ENCODE measurements at regions not wholly inside any gene's neighbourhood (a gene's known extent, or its start where the extent isn't known, plus 50 kb on each side); places are given as distances from the start of the nearest gene placed in this dataset.

GRCh38 chr7:79862447-79863210 lies 272.0 kb upstream of the GNAI1 start:
- DNase-seq: no peak

GRCh38 chr7:79855172-79855571 lies 279.5 kb upstream of the GNAI1 start:
- no peak for DNase-seq

- no peak for DNase-seq
Observed at GRCh38 chr7:79854621-79855020, 280.0 kb upstream of the GNAI1 start.

- no peak for DNase-seq
Observed at GRCh38 chr7:79837915-79838314, 296.7 kb upstream of the GNAI1 start.

GRCh38 chr7:79833616-79834015 lies 301.0 kb upstream of the GNAI1 start:
- DNase-seq: no peak

GRCh38 chr7:79828866-79829265 lies 305.8 kb upstream of the GNAI1 start:
- DNase-seq: no peak

- DNase-seq: no peak
Observed at GRCh38 chr7:79823246-79823951, 311.2 kb upstream of the GNAI1 start.

- peak; percentile 24 for DNase-seq
Observed at GRCh38 chr7:79822620-79823240, 311.9 kb upstream of the GNAI1 start.

- DNase-seq: peak; percentile 85
Observed at GRCh38 chr7:79820387-79820786, 314.2 kb upstream of the GNAI1 start.

GRCh38 chr7:79810916-79811315 lies 323.7 kb upstream of the GNAI1 start:
- DNase-seq: no peak

- DNase-seq: no peak
Observed at GRCh38 chr7:79806161-79806734, 328.4 kb upstream of the GNAI1 start.

- no peak for DNase-seq
Observed at GRCh38 chr7:79790656-79791262, 337.3 kb upstream of the MAGI2 start.

GRCh38 chr7:79789584-79790345 lies 336.3 kb upstream of the MAGI2 start:
- DNase-seq: peak; percentile 51

- no peak for DNase-seq
Observed at GRCh38 chr7:79787623-79788022, 334.2 kb upstream of the MAGI2 start.

- no peak for DNase-seq
Observed at GRCh38 chr7:79787096-79787495, 333.6 kb upstream of the MAGI2 start.

- no peak for DNase-seq
Observed at GRCh38 chr7:79786187-79786586, 332.7 kb upstream of the MAGI2 start.

GRCh38 chr7:79785556-79785955 lies 332.1 kb upstream of the MAGI2 start:
- DNase-seq: no peak

- DNase-seq: no peak
Observed at GRCh38 chr7:79782906-79783305, 329.4 kb upstream of the MAGI2 start.

- DNase-seq: no peak
Observed at GRCh38 chr7:79782256-79782655, 328.8 kb upstream of the MAGI2 start.

GRCh38 chr7:79781716-79782115 lies 328.2 kb upstream of the MAGI2 start:
- peak; percentile 9 for DNase-seq

All from tongue (tissue), 1 donor.